PC-3 (cell line): ENCODE measurements at regions not wholly inside any gene's neighbourhood (a gene's known extent, or its start where the extent isn't known, plus 50 kb on each side); places are given as distances from the start of the nearest gene placed in this dataset.

ENCODE experiments used
- ATAC-seq: fragments of 200-7000 bp; cut with Tn5 transposase; 2 replicates; pipeline ENCODE4 v1.9.1; 2020; ENCODE audit warnings: mild to moderate bottlenecking, moderate library complexity
- BruUV-seq: library from RNA; stranded (reverse); fragments of 400-500 nt; replicated peaks from 2 replicates; lab custom pipeline; 2021; lab: Mats Ljungman, UMichigan
- CTCF ChIA-PET: fragments of 300-600 bp; sonication (Branson Sonifier 250); formaldehyde crosslinking; loops from one replicate; lab custom pipeline; 2022; ENCODE audit warnings: antibody characterized with exemption; lab: Charles Lee
- POLR2A ChIA-PET: fragments of 300-600 bp; sonication (Branson Sonifier 250); formaldehyde crosslinking; loops from one replicate; lab custom pipeline; 2022; ENCODE audit warnings: antibody characterized with exemption; ENCODE audit not compliant: unreplicated experiment; lab: Charles Lee
- DNase-seq: peaks from one replicate; pipeline ENCODE4 v3.0.0-alpha.2; 2015
- H2AFZ ChIP-seq: fragments of 300-600 bp; sonication (generic); 2 replicates; pipeline ENCODE4 v1.6.0; 2016; ENCODE audit warnings: antibody characterized with exemption, low read length
- H3F3A ChIP-seq: fragments of 300-600 bp; sonication (generic); one replicate; pipeline ENCODE4 v1.6.0; 2017; ENCODE audit warnings: antibody characterized with exemption, low read length, control low read depth, mild to moderate bottlenecking; ENCODE audit not compliant: unreplicated experiment
- H3K27ac ChIP-seq: fragments of 300-600 bp; sonication (generic); 2 replicates; pipeline ENCODE4 v1.5.1; 2016; ENCODE audit warnings: mild to moderate bottlenecking, low read length
- H3K27me3 ChIP-seq: fragments of 300-600 bp; sonication (generic); 2 replicates; pipeline ENCODE4 v1.6.1; 2016; ENCODE audit warnings: low read length, mixed read lengths
- H3K36me3 ChIP-seq: fragments of 300-600 bp; sonication (generic); 2 replicates; pipeline ENCODE4 v1.6.1; 2016; ENCODE audit warnings: low read depth, mixed run types, low read length, mixed read lengths
- H3K4me1 ChIP-seq: fragments of 300-600 bp; sonication (generic); 2 replicates; pipeline ENCODE4 v1.5.1; 2016; ENCODE audit warnings: low read length; ENCODE audit not compliant: insufficient read depth
- H3K4me2 ChIP-seq: fragments of 300-600 bp; sonication (generic); 2 replicates; pipeline ENCODE4 v1.6.0; 2016; ENCODE audit warnings: low read length
- H3K4me3 ChIP-seq: fragments of 300-600 bp; sonication (generic); 2 replicates; pipeline ENCODE4 v1.5.1; 2016; ENCODE audit warnings: mild to moderate bottlenecking, low read length, mixed read lengths
- H3K79me2 ChIP-seq: fragments of 300-600 bp; sonication (generic); 2 replicates; pipeline ENCODE4 v1.6.1; 2017; ENCODE audit warnings: low read length, mixed read lengths
- H3K9ac ChIP-seq: fragments of 300-600 bp; sonication (generic); 2 replicates; pipeline ENCODE4 v1.6.0; 2016; ENCODE audit warnings: mild to moderate bottlenecking, low read length
- H3K9me2 ChIP-seq: fragments of 300-600 bp; sonication (generic); replicated peaks from 2 replicates; pipeline ENCODE4 v1.6.1; 2016; ENCODE audit warnings: mixed run types, low read length, mixed read lengths
- H3K9me3 ChIP-seq: fragments of 300-600 bp; sonication (generic); 2 replicates; pipeline ENCODE4 v1.6.1; 2016; ENCODE audit warnings: low read length, mixed read lengths
- H4K20me1 ChIP-seq: fragments of 300-600 bp; sonication (generic); 2 replicates; pipeline ENCODE4 v1.6.1; 2016; ENCODE audit warnings: low read length, mixed read lengths
- EZH2 ChIP-seq: fragments of 300-600 bp; sonication (generic); IDR thresholded peaks from one replicate; pipeline ENCODE4 v1.6.1; 2017; ENCODE audit warnings: antibody characterized with exemption, mild to moderate bottlenecking, low read length; ENCODE audit not compliant: unreplicated experiment
- EZH2phosphoT487 ChIP-seq: fragments of 300-600 bp; sonication (generic); IDR thresholded peaks from 2 replicates; pipeline ENCODE4 v1.6.1; 2018; ENCODE audit warnings: mild to moderate bottlenecking, antibody characterized with exemption, low read length, borderline replicate concordance
- intact Hi-C: fragments of 100-400 bp; cut with micrococcal nuclease; formaldehyde crosslinking; loops from 2 replicates; pipeline ENCODE4 v1.9.0; 2023
- TF ChIP-seq, protein P1 (sequence below): fragments of 300-600 bp; sonication (generic); conservative IDR thresholded peaks from 2 replicates; pipeline ENCODE4 v1.5.1; 2017; ENCODE audit warnings: antibody characterized with exemption, low read depth, mild to moderate bottlenecking, low read length

DNA sequence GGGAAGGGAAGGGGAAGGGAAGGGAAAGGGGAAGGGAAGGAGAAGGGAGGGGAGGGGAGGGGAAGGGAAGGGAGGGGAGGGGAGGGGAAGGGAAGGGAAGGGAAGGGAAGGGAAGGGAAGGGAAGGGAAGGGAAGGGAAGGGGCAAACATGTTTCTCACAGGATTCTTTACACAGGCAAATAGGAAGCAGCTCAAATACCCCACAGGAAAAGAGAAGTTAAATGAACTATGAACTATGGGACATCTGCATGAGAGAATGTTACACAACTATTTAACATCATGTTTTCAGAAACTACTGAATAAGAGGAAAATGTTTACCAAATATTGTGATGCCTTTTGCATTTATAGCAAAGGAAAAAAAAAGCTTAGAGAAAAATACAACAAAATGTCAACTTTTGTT lies 125.4 kb upstream of the SLC30A5 start:
- no peak for DNase-seq
- H3K36me3 ChIP-seq: no peaks in the 10 kb centered on the region
- H2AFZ ChIP-seq: no peak overlapping the region
- no peaks in the 10 kb centered on the region for H4K20me1 ChIP-seq
- H3K27ac ChIP-seq: no peak overlapping the region
- CTCF ChIA-PET: interaction anchor here (0.6 kb wide), 1 partner anchor 85 kb away, joined by 6 read pairs; no protein-coding TSS in a partner anchor
- H3K9me2 ChIP-seq: no peaks in the 10 kb centered on the region
- no peak overlapping the region for H3K4me2 ChIP-seq
- no peaks in the 10 kb centered on the region for H3K79me2 ChIP-seq
- no peaks in the 10 kb centered on the region for H3K4me1 ChIP-seq
- no TSS peak for BruUV-seq
- H3K9ac ChIP-seq: no peak overlapping the region
- TF ChIP-seq EZH2phosphoT487: no peak
- TF ChIP-seq, protein P1, sequence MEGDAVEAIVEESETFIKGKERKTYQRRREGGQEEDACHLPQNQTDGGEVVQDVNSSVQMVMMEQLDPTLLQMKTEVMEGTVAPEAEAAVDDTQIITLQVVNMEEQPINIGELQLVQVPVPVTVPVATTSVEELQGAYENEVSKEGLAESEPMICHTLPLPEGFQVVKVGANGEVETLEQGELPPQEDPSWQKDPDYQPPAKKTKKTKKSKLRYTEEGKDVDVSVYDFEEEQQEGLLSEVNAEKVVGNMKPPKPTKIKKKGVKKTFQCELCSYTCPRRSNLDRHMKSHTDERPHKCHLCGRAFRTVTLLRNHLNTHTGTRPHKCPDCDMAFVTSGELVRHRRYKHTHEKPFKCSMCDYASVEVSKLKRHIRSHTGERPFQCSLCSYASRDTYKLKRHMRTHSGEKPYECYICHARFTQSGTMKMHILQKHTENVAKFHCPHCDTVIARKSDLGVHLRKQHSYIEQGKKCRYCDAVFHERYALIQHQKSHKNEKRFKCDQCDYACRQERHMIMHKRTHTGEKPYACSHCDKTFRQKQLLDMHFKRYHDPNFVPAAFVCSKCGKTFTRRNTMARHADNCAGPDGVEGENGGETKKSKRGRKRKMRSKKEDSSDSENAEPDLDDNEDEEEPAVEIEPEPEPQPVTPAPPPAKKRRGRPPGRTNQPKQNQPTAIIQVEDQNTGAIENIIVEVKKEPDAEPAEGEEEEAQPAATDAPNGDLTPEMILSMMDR: no peak
- TF ChIP-seq EZH2: no peak
- POLR2A ChIA-PET: interaction anchor here (0.6 kb wide), 1 partner anchor 189 kb away, joined by 3 read pairs; no protein-coding TSS in a partner anchor
- H3K27me3 ChIP-seq: peaks cover 21% of the 10 kb centered on the region
- H3F3A ChIP-seq: no peaks in the 10 kb centered on the region
- H3K4me3 ChIP-seq: no peak overlapping the region
- no peak for ATAC-seq
- intact Hi-C loops: no loop called here
- no peaks in the 10 kb centered on the region for H3K9me3 ChIP-seq

DNA sequence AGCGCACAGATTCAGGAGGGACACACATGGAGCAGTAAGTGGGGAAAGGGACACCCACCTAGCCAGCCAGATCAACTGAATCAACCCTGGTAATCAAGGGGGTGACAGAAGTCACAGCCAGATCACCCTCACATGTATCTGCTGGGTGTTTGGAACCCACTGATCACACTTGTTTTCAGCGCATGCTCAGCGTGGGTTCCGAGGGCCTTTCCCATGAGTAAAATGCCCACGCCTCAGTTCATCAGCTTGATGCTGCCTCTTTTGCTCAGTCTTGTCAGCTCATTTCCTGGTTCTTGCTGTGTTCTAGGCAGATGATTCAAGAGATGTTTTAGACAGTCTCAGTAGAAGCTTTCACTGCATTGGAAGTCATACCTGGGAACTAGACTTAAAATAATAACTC lies 123.2 kb upstream of the SLC30A5 start:
- no peaks in the 10 kb centered on the region for H3K9me3 ChIP-seq
- TF ChIP-seq EZH2: no peak
- TF ChIP-seq, protein P1: no peak
- TF ChIP-seq EZH2phosphoT487: no peak
- H3K4me3 ChIP-seq: no peak overlapping the region
- DNase-seq: no peak
- no peak for ATAC-seq
- H3K27ac ChIP-seq: no peak overlapping the region
- BruUV-seq: no TSS peak
- no peak overlapping the region for H3K4me2 ChIP-seq
- intact Hi-C loops: no loop called here
- H2AFZ ChIP-seq: no peak overlapping the region
- no peaks in the 10 kb centered on the region for H3F3A ChIP-seq
- ChIA-PET POLR2A (no interaction called here), CTCF (no interaction called here)
- no peaks in the 10 kb centered on the region for H3K79me2 ChIP-seq
- H3K36me3 ChIP-seq: no peaks in the 10 kb centered on the region
- no peaks in the 10 kb centered on the region for H4K20me1 ChIP-seq
- no peak overlapping the region for H3K9ac ChIP-seq
- no peaks in the 10 kb centered on the region for H3K4me1 ChIP-seq
- H3K9me2 ChIP-seq: no peaks in the 10 kb centered on the region
- H3K27me3 ChIP-seq: peaks cover 21% of the 10 kb centered on the region

DNA sequence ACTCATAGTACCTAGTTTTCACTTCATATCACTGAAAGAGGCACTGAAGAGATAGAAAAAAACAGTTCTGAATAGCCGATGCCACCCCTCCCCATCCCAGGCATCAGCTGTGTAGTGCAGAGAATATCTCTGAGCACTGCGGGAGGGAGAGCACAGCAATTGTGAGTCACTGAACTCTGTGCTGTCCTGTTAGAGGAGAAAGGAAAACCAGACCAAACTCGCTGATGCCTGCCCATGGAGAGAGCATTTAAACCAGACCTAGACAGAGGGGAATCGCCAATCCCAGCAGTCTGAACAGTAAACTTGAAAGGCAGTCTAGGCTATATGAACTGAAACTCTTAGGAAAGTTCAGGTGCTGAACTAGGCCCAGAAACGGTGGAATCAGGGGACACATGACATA lies 120.1 kb upstream of the SLC30A5 start:
- Histone ChIP-seq H2AFZ (no peak overlapping the region), H3K4me2 (no peak overlapping the region), H3K9ac (no peak overlapping the region), H3K79me2 (no peaks in the 10 kb centered on the region), H3K27me3 (peaks cover 21% of the 10 kb centered on the region), H3F3A (no peaks in the 10 kb centered on the region), H3K4me1 (no peaks in the 10 kb centered on the region), H3K9me2 (no peaks in the 10 kb centered on the region), H4K20me1 (no peaks in the 10 kb centered on the region), H3K36me3 (no peaks in the 10 kb centered on the region), H3K27ac (no peak overlapping the region), H3K9me3 (no peaks in the 10 kb centered on the region), H3K4me3 (no peak overlapping the region)
- DNase-seq (no peak), ATAC-seq (no peak)
- TF ChIP-seq, protein P1: no peak
- TF ChIP-seq EZH2: no peak
- TF ChIP-seq EZH2phosphoT487: no peak
- no TSS peak for BruUV-seq
- ChIA-PET CTCF (no interaction called here), POLR2A (no interaction called here)
- intact Hi-C loops: no loop called here
